AG09309 (cell line): ENCODE measurements at regions not wholly inside any gene's neighbourhood (a gene's known extent, or its start where the extent isn't known, plus 50 kb on each side); places are given as distances from the start of the nearest gene placed in this dataset.
"Not testable (repeated sequence)": the region's sequence is repeated elsewhere in the genome, so short reads cannot be mapped to it uniquely, and the experiment has no call there.

Experiments used
- DNase-seq: peaks from one replicate; pipeline ENCODE4 v3.0.0-alpha.2; 2010; ENCODE audit warnings: low read depth
- H3K4me3 ChIP-seq: 2 replicates; pipeline ENCODE4 v1.5.1; 2011; ENCODE audit warnings: mild to moderate bottlenecking, low read depth, low read length, moderate library complexity; ENCODE audit not compliant: control insufficient read depth
- TF ChIP-seq, protein P1 (sequence below): IDR thresholded peaks from 2 replicates; pipeline ENCODE4 v1.5.1; 2011; ENCODE audit warnings: mild to moderate bottlenecking, low read depth, low read length, inconsistent platforms; ENCODE audit not compliant: insufficient read depth, control insufficient read depth; ENCODE audit errors: missing control alignments

DNA sequence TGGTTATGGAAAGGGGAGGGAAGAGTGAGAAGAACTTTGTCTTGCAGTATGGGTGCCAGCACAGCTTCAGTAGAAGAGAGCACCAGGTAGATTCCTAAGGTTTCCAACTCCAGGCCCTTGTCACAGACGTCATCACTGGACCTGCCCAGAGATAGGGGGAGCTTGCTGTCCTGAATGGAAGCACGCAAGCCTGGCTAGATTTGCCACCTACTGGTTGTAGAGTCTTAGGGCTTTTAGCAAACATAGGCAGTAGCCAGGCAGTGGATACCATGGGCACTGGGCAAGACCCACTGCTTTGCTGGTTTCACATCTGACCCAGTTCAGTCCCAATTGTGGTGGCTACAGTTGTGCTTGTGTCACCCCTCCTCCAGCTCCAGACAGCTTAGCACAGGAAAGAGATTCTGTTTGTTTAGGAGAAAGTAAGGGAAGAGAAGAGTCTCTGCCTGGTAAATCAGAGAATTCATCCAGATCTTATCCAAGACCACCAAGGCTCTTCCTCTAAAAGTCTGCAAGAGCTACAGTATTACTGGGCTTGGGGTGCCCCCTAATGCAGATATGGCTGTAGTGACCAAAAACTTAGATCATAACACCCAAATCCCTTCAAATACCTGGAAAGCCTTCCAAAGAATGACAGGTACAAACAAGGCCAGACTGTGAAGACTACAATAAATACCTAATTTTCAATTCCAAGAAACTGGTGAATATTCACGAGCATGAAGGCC lies 158.9 kb downstream of the HINT1 start:
- TF ChIP-seq, protein P1, sequence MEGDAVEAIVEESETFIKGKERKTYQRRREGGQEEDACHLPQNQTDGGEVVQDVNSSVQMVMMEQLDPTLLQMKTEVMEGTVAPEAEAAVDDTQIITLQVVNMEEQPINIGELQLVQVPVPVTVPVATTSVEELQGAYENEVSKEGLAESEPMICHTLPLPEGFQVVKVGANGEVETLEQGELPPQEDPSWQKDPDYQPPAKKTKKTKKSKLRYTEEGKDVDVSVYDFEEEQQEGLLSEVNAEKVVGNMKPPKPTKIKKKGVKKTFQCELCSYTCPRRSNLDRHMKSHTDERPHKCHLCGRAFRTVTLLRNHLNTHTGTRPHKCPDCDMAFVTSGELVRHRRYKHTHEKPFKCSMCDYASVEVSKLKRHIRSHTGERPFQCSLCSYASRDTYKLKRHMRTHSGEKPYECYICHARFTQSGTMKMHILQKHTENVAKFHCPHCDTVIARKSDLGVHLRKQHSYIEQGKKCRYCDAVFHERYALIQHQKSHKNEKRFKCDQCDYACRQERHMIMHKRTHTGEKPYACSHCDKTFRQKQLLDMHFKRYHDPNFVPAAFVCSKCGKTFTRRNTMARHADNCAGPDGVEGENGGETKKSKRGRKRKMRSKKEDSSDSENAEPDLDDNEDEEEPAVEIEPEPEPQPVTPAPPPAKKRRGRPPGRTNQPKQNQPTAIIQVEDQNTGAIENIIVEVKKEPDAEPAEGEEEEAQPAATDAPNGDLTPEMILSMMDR = peak; percentile 30
- no peak overlapping the region for H3K4me3 ChIP-seq
- no peak for DNase-seq

DNA sequence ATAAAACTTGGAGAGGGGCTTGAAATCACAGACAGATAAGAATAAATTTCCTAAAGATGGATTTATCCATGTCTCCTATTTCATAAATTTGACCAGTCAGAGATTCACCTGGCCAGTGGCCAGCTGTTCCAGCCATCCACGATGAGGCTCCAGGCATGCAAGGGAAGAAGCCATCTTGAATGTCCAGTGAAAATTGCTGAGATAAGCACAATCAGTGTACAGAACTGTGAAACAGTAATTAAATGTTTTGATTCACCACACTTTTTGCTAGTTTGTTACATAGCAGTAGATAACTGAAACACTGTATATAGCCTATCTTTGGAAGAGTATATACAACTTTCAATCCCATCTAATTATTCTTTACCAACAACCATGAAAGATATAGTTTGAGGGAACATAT lies 163.5 kb downstream of the HINT1 start:
- TF ChIP-seq, protein P1 = no peak
- no peak for DNase-seq
- H3K4me3 ChIP-seq = no peak overlapping the region

DNA sequence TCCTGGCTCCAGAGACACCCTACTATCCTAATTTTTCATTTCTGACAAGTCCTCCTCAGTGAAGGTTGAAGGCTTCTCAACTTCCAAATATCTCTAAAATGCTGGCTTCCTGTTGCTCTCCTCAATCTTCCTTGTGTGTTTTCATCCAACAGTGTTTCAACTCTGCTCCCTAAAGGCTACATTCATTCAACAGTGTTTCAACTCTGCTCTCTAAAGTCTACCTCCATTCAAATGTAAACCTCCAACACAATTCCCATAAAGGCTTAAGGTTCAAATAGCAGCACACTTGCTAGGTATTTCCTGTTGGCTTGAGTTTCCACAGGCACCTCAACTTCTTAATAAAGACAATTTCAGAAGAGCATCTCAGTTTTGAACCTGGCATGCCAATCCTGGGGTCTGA lies 164.8 kb downstream of the HINT1 start:
- TF ChIP-seq, protein P1 = no peak
- no peak for DNase-seq
- H3K4me3 ChIP-seq = no peak overlapping the region

DNA sequence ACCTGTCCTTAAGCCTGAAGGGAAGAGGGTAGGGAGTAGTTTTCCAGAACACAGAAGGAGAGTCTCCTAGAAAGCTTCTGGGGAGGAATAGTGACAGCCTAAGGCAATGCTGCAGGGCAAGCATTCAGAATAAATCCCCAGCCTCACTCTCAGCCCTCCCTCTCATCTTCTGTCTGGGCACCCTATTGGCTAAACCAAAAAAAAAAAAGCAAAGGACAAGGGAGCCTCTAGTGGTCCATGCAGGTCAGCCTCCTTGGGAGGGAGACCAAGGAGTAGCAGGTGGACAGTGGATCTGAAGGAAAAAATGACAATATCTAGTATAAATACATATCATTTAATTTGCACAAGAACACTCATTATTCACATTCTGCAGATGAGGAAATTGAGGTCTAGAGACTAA lies 168.3 kb downstream of the HINT1 start:
- DNase-seq, H3K4me3 ChIP-seq: not testable (repeated sequence)

DNA sequence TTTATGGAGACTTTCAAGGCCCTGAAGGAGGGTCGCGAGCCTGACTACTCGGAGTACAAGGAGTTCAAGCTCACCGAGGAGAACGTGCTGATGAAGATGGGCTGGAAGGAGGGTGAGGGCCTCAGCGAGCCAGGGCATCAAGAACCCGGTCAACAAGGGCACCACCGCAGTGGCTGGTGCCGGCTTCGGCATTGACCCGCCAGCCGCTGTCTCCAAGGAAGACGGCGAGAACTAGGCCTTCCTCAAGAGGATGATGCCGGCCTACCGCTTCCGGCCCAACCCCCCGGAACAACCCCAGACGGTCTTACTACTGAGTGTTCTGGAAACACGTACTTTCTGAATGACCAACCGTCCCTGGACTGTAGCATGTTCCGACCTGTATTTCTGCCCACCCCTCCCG lies 169.2 kb downstream of the HINT1 start:
- H3K4me3 ChIP-seq = no peak overlapping the region
- no peak for DNase-seq
- TF ChIP-seq, protein P1 = no peak

DNA sequence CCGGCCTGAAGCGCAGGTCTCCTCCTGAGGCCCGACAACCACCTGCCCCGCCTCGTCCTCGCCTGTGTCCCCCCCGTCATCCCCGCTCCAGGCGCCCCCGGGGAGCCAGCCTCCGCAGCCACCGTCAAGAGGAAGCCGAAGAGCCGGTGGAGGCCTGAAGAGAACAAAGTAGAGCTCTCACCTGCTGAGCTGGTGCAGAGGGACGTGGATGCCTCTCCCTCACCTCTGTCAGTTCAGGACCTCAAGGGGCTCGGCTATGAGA lies 169.9 kb downstream of the HINT1 start:
- TF ChIP-seq, protein P1 = no peak
- no peak for DNase-seq
- H3K4me3 ChIP-seq = no peak overlapping the region

DNA sequence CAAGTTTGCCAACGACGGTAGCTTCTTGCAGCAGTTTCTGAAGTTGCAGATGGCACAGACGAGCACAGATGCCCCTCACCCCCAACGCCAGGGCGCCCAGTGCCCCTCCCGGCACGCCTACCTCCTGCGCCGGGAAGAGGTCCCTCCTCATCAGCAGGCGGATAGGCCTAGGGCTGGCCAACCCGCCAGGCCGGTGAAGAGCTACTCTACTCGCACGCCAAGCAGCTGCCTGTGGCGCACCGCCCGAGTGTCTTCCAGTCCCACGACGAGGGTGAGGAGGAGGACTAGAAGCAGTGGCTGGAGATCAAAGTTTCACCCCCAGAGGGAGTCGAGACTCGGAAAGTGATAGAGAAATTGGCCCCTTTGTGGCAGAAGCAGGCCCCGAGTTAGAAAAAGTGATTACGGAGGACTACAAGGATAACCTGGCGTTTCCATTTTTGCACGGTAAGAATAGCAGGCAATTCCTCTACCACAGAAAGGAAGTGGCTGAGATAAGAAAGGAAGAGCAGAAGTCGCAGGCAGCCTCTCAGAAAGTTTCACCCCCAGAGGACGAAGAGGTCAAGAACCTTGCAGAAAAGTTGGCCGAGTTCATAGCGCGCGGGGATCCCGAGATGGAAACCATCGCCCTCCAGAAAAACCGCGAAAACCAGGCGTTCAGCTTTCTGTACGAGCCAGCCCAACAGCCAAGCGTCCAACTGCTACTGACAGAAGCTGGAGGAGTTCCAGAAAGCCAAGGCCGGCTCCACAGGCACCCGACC lies 170.4 kb downstream of the HINT1 start:
- DNase-seq = no peak
- no peak overlapping the region for H3K4me3 ChIP-seq

More for the DNA sequence above, 170.4 kb downstream of the HINT1 start:
- TF ChIP-seq, protein P1 = no peak
